H4 (cell line): ENCODE measurements at regions not wholly inside any gene's neighbourhood (a gene's known extent, or its start where the extent isn't known, plus 50 kb on each side); places are given as distances from the start of the nearest gene placed in this dataset.
"Not testable (repeated sequence)": the region's sequence is repeated elsewhere in the genome, so short reads cannot be mapped to it uniquely, and the experiment has no call there.

Experiments used
- DNase-seq: peaks from one replicate; pipeline ENCODE4 v3.0.0-alpha.2; 2015; ENCODE audit warnings: low spot score

DNA sequence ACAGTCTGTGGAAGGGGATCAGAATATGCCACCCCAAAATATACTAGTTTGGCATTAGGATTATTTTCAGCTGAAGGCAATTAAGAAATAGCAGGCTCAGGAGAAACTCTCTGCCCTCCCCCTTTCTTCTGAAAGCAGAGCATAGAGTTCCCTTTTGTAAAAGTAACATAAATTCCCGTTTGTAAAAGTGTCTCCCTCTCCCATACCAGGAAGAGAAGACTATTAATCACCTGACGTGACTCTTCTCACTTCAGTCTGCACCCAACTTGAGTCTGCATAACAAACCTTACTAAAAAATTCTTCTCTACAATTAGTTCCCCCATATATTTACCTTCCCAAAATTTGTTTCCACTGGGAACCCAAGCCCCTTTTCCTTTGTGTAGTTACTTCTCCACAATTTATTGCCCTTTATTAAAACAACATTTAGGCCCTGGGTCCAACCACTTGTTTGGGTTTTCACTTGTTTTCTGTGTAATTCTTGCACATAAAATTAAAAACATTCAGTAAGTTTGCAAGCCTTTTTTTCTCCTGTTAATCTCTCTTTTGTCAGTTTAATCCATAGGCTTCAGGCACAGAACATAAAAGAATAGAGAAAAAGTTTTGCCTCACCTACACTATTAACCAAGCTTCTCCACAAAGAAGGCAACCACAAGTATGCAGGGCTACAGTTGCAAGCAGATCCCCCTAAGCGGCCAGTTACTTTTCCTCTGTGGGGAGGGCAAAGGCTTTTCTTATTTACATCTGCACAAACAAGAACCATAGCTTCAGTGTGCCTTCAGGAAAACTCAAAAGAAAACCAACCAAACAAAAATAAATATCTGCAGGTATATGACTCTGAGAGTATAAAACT, 73.8 kb upstream of the EPCAM start:
- DNase-seq: no peak

GRCh38 chr2:47293976-47294375, 75.1 kb upstream of the EPCAM start:
- DNase-seq: no peak

DNA sequence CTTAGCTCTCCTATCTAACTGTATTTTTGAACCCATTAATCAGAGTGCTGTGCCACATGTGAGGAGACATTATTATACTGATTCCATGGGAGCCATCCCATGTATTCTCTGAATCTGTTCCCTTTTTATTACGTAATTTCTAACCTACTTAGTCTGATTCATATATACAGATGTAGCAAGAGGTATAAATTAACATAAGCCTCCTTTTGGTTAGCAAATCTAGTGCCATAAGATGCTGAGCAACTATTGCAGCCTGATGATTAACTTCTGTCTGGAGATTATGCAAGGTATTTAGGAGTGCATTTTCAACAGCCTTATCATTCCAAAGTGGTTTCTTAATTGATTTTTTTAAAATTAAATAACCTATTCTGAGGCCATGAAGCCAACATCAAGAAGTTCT, 80.2 kb upstream of the EPCAM start:
- peak; percentile 31 for DNase-seq

GRCh38 chr2:47283659-47284058, 85.5 kb upstream of the EPCAM start:
- DNase-seq: no peak

DNA sequence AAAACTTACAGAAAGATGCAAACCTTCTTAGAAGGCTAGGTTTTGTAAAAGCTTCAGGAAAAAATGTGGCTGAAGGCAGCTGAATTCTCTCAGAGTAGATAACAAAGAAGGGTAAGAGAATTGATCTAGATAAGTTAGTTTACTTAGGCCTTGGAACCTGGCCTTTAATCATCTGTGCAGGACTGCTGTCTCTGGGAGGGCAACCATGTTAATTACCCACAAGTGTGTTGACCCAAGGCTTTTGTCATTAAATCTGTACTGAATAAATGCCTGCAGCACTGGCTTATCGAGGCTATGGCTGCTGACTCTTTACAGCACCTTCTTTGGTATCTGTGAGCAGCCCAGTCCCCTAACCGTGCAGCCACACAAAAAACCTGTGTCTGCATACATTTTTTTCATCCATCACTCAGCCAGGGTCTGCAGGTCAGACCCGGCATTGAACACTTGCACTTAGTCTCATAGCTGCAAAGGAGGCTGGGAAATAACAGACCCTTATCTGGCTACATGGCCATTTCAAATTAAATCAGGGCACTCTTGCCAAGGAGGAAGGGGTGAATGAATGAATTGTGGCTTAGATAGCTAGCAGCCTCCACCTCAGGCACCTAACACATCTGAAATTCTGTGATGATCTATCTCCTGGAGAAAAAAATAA, 86.4 kb upstream of the EPCAM start:
- DNase-seq: no peak

GRCh38 chr2:47279525-47279924, 89.6 kb upstream of the EPCAM start:
- not testable (repeated sequence) for DNase-seq

DNA sequence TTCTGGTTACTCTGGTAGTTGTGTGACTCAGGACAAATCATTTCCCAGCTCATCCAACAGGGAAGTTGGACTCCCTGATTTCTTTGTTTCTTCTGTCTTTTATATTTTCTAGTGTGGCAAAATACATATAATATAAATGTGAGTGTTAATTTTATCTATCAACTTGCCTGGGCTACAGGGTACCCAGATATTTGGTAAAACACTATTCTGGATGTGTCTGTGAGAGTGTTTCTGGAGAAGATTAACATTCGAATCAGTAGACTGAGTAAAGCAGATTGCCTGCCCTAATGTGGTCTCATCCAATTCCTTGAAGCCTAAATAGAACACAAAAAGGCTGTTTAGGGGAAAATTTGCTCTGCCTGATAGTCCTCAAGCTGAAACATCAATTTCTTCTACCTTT, 91.1 kb upstream of the EPCAM start:
- DNase-seq: no peak

GRCh38 chr2:47277187-47277586, 91.9 kb upstream of the EPCAM start:
- DNase-seq: no peak

GRCh38 chr2:47276061-47276460, 93.0 kb upstream of the EPCAM start:
- no peak for DNase-seq

DNA sequence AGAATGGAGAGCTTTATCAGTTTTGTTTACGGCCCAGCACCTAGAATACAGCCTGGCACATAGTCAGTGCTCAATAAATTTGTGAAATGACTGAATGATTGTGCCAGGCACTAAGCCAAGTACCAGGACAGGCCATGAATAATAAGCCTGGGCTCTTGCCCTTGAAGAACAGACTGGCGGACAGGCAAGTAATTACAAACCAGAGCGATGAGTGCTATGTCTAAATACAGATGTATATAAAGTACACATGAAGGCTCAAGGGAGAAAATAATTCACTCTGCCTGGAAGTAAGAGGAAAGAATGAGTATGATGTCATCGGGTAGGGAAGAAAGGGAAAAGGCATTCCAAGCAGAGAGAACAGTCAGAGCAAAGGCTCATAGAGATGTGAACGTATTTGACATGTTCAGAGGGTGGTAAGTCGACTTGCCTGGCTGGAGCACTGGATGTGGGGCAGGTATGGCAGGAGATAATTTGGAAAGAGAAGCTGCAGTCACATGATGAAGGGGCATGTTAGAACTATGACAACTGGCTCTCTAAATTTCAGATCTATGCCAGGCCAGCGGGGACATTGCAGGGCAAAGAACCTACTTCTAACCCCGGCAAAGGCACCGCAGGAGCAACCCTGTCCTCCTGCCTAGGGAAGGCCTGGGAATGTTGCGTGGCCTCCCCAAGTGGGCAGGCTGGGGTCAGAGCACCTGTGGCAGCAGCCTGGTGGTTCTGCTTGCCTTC, 94.9 kb upstream of the EPCAM start:
- no peak for DNase-seq

DNA sequence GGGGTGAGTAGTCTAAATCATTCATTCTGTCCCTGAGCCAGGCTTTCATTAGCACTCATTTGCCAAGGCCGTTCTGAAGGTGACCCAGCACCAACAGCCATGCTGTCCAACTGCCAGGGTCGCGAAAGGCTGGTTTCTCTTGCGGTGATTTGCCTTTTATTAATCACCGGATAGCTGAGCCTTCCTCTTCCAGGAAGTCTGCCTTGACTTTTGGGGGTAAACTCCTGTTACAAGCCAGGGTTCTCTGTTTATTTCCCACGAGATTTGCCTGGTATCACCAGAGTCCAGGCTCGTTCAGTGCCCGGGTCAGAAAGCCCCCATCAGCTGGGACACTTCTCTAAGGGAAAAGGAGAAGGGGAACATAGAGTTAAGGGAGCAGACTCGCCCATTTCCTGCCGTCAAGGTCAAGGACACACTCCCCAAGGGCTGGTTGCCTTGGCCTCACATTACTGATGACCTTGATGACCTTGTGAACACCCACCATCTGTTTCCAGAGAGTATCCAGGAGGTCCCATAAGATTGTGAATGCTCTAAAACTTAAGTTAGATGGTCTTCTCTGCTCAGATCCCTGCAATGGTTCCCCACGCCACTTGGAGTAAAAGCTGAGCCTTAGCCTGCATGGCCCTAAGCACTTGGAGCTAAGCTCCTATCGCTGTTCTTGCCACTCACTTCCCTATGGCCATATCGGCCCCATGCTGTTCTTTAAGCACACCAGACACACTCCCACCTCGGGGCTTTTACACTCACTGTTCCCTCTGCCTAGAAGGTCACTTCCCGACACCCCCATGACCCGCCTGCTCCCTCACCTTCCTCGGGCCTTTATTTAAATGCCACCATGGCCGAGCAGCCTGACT, 96.0 kb upstream of the EPCAM start:
- DNase-seq: no peak

DNA sequence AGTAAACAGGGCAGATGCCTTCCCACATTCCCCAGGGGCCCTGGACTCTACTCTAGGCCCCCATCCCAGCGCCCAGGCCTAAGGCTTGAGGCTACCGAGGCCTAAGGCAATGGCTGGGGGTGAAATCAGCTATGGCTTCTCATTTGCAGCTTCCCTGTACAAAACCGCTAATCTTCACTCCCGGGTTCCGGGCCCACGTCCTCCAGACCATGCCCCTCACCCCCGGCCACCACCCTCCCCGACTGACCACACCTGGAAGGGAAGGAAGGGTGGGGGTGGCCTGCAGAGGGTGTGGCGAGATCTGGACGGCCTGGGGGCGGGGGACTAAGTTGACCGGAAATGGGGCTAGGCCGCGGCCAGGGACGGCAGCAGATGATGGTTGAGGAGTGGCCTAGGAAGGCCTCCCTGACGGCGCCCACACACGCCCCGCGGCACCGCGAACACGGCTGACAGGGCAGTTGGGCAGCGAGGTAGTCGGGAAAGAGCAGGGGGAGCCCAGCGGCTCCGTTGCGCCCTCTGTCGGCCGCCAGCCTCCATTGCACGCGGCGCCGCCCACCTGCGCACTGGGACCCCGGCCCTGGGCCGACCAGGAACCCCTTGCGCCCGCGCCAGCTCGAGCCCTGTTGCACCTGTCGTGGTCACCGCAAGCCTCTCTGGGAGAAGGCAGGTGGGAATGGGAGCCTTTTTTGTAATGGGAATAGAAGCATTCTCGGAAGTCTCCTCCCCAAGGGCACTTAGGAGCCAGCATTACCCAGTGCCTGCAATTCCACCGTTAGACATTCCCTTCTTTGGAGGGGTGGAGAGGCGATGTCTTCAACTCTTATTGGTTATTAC, 95.9 kb upstream of the CALM2 start:
- DNase-seq: peak; percentile 57

GRCh38 chr2:47271054-47272000, 95.0 kb upstream of the CALM2 start:
- no peak for DNase-seq

DNA sequence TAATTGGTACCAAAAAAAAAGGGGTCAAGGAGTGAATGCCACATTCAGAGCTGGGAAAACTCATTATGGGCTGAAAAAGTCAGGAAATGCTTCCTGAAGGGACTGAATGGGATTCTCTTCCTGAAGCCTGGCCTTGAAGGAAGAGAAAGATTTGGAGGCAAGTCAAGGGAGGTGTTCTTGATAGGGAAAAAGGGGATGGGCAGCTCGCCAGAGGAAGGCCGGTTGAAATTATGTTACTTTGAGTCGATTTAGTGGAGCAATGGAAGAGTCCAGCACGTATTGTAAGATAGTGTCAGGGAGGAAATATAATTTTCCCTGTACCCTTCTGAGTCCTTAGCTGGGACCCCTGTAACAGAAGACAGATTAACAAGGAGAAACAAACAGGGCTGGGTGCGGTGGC, 94.1 kb upstream of the CALM2 start:
- DNase-seq: no peak

DNA sequence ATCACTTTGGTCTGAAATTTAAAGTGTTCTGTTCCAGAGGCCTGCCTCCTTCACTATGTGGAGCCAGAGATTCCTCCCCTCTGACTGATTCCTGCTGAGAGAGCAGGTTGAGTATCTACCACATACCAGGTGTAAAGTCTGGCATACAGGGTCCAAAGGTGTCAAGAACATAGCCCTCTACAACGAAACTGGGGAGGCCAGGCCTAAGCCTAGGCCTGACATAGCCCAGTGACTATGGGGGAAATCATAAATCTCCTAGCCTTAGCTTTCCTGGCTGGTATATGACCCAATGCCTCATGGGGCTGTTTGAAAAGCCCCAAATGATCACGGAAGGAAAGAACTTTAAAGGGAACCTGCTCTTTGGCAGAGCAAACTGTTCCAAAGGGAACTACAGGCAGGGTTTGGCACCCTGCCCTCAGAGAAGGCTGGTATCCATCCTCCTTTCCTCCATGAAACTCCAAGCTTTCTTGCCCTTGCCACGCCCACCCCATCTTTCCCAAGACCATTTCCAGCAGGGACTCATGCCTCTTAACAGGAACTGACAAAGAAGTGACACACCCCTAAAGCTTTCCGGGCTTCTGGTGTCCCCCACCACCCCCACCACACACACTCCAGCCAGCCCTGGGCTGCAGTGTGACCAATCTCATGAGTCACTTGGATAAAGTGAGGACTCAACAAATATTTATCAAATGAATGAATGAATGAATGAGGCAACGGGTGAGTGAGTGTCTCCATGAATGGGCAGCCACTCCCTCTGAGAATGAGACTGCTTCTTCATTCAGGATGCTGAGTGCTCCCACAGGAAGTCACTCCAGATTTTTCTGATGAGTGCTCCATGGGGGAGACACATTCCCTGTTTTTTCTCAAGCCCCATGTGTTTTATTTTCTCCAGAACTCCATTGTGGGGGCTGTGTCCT, 93.3 kb upstream of the CALM2 start:
- peak; percentile 96 for DNase-seq

DNA sequence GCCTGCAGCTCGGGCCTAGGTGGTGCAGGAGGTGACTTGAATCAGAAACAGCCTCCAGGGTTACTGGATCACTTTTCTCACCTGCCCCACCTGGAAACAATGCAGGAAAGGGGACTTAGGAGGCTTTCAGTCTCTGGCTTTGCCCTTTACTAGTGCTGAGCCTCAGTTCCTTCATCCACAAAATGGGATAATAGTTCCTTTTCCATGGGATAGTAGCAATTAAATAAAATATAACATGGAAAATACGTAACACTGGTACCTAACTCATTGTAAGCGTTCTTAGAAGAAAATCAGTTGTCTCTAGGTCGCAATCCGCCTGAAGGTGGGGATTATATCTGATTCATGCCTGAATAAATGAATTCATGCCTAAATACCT, 91.4 kb upstream of the CALM2 start:
- DNase-seq: no peak

GRCh38 chr2:47266939-47267710, 90.8 kb upstream of the CALM2 start:
- DNase-seq: no peak

- DNase-seq: no peak
Observed at GRCh38 chr2:47265751-47266231, 89.5 kb upstream of the CALM2 start.
